Omental fat pad (tissue), 3 donors: ENCODE measurements at regions not wholly inside any gene's neighbourhood (a gene's known extent, or its start where the extent isn't known, plus 50 kb on each side); places are given as distances from the start of the nearest gene placed in this dataset.

Experiments
- ATAC-seq: fragments of 150-250 bp; one replicate; pipeline ENCODE4 v1.9.1; 2016; ENCODE audit warnings: mild to moderate bottlenecking, moderate library complexity; ENCODE audit not compliant: low FRiP score
- DNase-seq: peaks from one replicate; pipeline ENCODE4 v3.0.0-alpha.2; 2019; ENCODE audit warnings: low spot score
- TF ChIP-seq, protein P1 (sequence below), 3 donors: fragments of 450-650 bp; IDR thresholded peaks; one replicate each; pipeline ENCODE4 v1.5.1; 2016 to 2017; ENCODE audit warnings: antibody characterized with exemption in 3 of 3, mild to moderate bottlenecking in 3 of 3, moderate library complexity in 2 of 3

- ATAC-seq, result no peak
- DNase-seq, result no peak
- TF ChIP-seq, protein P1, sequence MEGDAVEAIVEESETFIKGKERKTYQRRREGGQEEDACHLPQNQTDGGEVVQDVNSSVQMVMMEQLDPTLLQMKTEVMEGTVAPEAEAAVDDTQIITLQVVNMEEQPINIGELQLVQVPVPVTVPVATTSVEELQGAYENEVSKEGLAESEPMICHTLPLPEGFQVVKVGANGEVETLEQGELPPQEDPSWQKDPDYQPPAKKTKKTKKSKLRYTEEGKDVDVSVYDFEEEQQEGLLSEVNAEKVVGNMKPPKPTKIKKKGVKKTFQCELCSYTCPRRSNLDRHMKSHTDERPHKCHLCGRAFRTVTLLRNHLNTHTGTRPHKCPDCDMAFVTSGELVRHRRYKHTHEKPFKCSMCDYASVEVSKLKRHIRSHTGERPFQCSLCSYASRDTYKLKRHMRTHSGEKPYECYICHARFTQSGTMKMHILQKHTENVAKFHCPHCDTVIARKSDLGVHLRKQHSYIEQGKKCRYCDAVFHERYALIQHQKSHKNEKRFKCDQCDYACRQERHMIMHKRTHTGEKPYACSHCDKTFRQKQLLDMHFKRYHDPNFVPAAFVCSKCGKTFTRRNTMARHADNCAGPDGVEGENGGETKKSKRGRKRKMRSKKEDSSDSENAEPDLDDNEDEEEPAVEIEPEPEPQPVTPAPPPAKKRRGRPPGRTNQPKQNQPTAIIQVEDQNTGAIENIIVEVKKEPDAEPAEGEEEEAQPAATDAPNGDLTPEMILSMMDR (IDR thresholded peaks at IDR 0.05), result no peak
These were observed 202.1 kb downstream of the MED10 start for GRCh38 chr5:6176102-6176693.

GRCh38 chr5:6175172-6175854 lies 203.0 kb downstream of the MED10 start:
- TF ChIP-seq, protein P1 (IDR thresholded peaks at IDR 0.05), result no peak
- no peak for ATAC-seq
- DNase-seq, result no peak

DNA sequence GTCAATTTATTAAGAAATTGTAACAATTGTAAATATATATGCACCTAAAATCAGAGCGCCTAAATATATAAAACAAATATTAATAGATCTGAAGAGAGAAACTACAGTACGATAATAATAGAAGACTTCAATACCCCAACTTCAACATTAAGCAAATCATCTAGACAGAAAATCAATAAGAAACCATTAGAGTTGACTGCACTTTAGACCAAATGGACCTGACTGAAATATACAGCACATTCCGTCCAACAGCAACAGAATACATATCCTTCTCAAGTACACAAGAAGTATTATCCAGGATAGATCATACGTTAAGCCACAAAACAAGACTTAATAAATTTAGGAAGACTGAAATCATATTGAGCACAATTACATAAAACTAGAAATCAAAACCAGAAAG lies 208.7 kb downstream of the MED10 start:
- no peak for DNase-seq
- ATAC-seq, result no peak
- TF ChIP-seq, protein P1 (IDR thresholded peaks at IDR 0.05), result no peak

GRCh38 chr5:6166698-6167394 lies 211.5 kb downstream of the MED10 start:
- ATAC-seq (no peak), DNase-seq (no peak)
- TF ChIP-seq, protein P1 (IDR thresholded peaks at IDR 0.05), result no peak

DNA sequence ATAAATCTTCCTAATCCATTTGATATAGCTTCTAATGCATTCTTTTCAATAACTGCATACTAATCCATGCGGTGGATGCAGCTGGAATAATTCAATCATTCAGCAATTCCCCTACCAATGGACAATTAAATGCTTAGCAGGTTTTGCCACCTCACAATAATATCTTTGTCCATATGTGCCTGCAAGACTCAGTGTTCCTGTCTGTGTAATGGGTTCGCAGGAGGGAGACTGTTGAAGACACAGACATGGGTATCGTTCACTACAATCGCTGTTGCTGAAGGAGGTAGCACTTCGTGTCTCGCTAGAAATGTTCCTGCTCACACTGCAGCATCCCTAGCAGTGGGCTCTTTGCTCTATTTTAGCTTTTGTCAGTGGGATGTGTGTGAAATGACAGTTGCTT lies 214.4 kb downstream of the MED10 start:
- ATAC-seq (no peak), DNase-seq (no peak)
- TF ChIP-seq, protein P1 (IDR thresholded peaks at IDR 0.05), result no peak

DNA sequence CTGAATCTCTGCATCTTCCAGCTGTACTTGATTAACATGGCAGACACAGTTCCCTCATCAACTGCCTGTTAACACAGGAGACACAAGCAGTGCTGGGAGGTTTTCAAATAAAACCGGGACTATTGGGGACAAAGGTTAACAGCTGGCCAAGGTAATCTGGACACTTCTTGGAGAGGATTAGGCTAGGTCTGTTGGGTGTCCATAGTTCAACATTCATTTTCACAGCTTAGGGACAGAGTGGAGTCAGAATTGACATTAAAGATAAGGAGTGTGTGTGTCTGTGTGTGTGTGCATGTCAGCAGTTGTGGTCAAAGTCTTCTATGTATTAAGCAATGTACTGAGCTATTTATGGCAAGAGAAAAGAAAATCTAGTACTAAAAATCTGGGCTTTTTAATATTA lies 216.2 kb downstream of the MED10 start:
- ATAC-seq (no peak), DNase-seq (no peak)
- TF ChIP-seq, protein P1 (IDR thresholded peaks at IDR 0.05), result no peak
